IMR-90 (cell line): ENCODE measurements at regions not wholly inside any gene's neighbourhood (a gene's known extent, or its start where the extent isn't known, plus 50 kb on each side); places are given as distances from the start of the nearest gene placed in this dataset.

Experiments used
- ATAC-seq: fragments of 200-7000 bp; cut with Tn5 transposase; 2 replicates; pipeline ENCODE4 v1.9.1; 2020; ENCODE audit warnings: low read depth, mild to moderate bottlenecking, moderate library complexity
- BruUV-seq: library from RNA; stranded (reverse); fragments of 400-500 nt; replicated peaks from 2 replicates; lab custom pipeline; 2021; lab: Mats Ljungman, UMichigan
- CTCF ChIA-PET: fragments of 300-600 bp; formaldehyde crosslinking; extraction: SDS; loops from one replicate; lab custom pipeline; 2021; ENCODE audit warnings: antibody characterized with exemption; lab: Yijun Ruan, JAX
- POLR2A ChIA-PET: fragments of 300-600 bp; sonication (Branson Sonifier 250); formaldehyde crosslinking; loops from one replicate; lab custom pipeline; 2022; ENCODE audit warnings: antibody characterized with exemption; ENCODE audit not compliant: unreplicated experiment; lab: Charles Lee
- DNase-seq: peaks from one replicate; pipeline ENCODE4 v3.0.0; 2013
- H2AFZ ChIP-seq: replicated peaks from 2 replicates; pipeline ENCODE3; 2013; ENCODE audit warnings: low read length, mild to moderate bottlenecking; ENCODE audit not compliant: poor library complexity
- H2AK5ac ChIP-seq: 2 replicates; pipeline ENCODE4 v1.6.1; 2013; ENCODE audit warnings: low read depth, low read length, inconsistent platforms
- H2AK9ac ChIP-seq: replicated peaks from 2 replicates; pipeline ENCODE3; 2013; ENCODE audit warnings: mild to moderate bottlenecking, low read depth, low read length, moderate library complexity; ENCODE audit not compliant: poor library complexity
- H2BK120ac ChIP-seq: 2 replicates; pipeline ENCODE4 v1.6.1; 2013; ENCODE audit warnings: low read depth, low read length, inconsistent platforms
- H2BK15ac ChIP-seq: 3 replicates; pipeline ENCODE4 v1.6.1; 2013; ENCODE audit warnings: low read depth, low read length, inconsistent platforms
- H2BK20ac ChIP-seq: 2 replicates; pipeline ENCODE4 v1.6.1; 2013; ENCODE audit warnings: low read depth, mild to moderate bottlenecking, inconsistent platforms, low read length, moderate library complexity
- H2BK5ac ChIP-seq: 2 replicates; pipeline ENCODE4 v1.6.1; 2013; ENCODE audit warnings: mild to moderate bottlenecking, low read depth, low read length, inconsistent platforms; ENCODE audit not compliant: poor library complexity, severe bottlenecking
- H3K14ac ChIP-seq: replicated peaks from 2 replicates; pipeline ENCODE4 v1.6.1; 2013; ENCODE audit warnings: low read depth, low read length, inconsistent platforms
- H3K18ac ChIP-seq: 2 replicates; pipeline ENCODE4 v1.6.1; 2013; ENCODE audit warnings: low read depth, low read length, control low read depth
- H3K23ac ChIP-seq: 2 replicates; pipeline ENCODE4 v1.6.1; 2013; ENCODE audit warnings: low read depth, low read length, inconsistent platforms
- H3K27ac ChIP-seq: 2 replicates; pipeline ENCODE4 v1.5.1; 2013; ENCODE audit warnings: mild to moderate bottlenecking, control low read depth, low read length; ENCODE audit not compliant: insufficient read depth
- H3K27me3 ChIP-seq: 2 replicates; pipeline ENCODE4 v1.6.1; 2013; ENCODE audit warnings: low read length; ENCODE audit not compliant: control insufficient read depth, insufficient read depth
- H3K36me3 ChIP-seq: 2 replicates; pipeline ENCODE4 v1.6.1; 2013; ENCODE audit warnings: low read length, mixed read lengths; ENCODE audit not compliant: control insufficient read depth, insufficient read depth
- H3K4ac ChIP-seq: 2 replicates; pipeline ENCODE4 v1.6.1; 2013; ENCODE audit warnings: low read depth, low read length, inconsistent platforms
- H3K4me1 ChIP-seq: 2 replicates; pipeline ENCODE4 v1.6.1; 2013; ENCODE audit warnings: low read length, mixed read lengths; ENCODE audit not compliant: control insufficient read depth, insufficient read depth
- H3K4me2 ChIP-seq: 2 replicates; pipeline ENCODE4 v1.6.1; 2013; ENCODE audit warnings: low read depth, mild to moderate bottlenecking, control low read depth, low read length, moderate library complexity
- H3K4me3 ChIP-seq: 2 replicates; pipeline ENCODE4 v1.5.1; 2013; ENCODE audit warnings: low read depth, mild to moderate bottlenecking, control low read depth, low read length, moderate library complexity; ENCODE audit not compliant: insufficient read depth
- H3K56ac ChIP-seq: 2 replicates; pipeline ENCODE4 v1.6.1; 2013; ENCODE audit warnings: low read length, inconsistent platforms; ENCODE audit not compliant: insufficient read depth; ENCODE audit errors: extremely low read depth
- H3K79me1 ChIP-seq, 2 experiments: 2 replicates each; pipeline ENCODE4 v1.6.1; 2013; ENCODE audit warnings: low read length in 2 of 2, inconsistent platforms in 1 of 2, low read depth in 1 of 2
- H3K9ac ChIP-seq: 2 replicates; pipeline ENCODE4 v1.6.1; 2013; ENCODE audit warnings: low read depth, low read length, control low read depth
- H3K9me1 ChIP-seq: 2 replicates; pipeline ENCODE4 v1.6.1; 2013; ENCODE audit warnings: low read length, inconsistent platforms; ENCODE audit not compliant: insufficient read depth
- H3K9me3 ChIP-seq: 2 replicates; pipeline ENCODE4 v1.6.1; 2013; ENCODE audit warnings: low read length; ENCODE audit not compliant: control insufficient read depth, insufficient read depth
- H4K20me1 ChIP-seq: 2 replicates; pipeline ENCODE4 v1.6.1; 2013; ENCODE audit warnings: low read length, inconsistent platforms; ENCODE audit not compliant: insufficient read depth
- H4K5ac ChIP-seq: 2 replicates; pipeline ENCODE4 v1.6.1; 2013; ENCODE audit warnings: mild to moderate bottlenecking, low read depth, low read length, control low read depth
- H4K8ac ChIP-seq, 2 experiments: 2 replicates each; pipeline ENCODE4 v1.6.1; 2013; ENCODE audit warnings: low read depth in 2 of 2, low read length in 2 of 2, control low read depth in 1 of 2, inconsistent platforms in 1 of 2
- H4K91ac ChIP-seq: 2 replicates; pipeline ENCODE4 v1.6.1; 2013; ENCODE audit warnings: low read depth, low read length, inconsistent platforms; ENCODE audit not compliant: insufficient read depth
- BHLHE40 ChIP-seq: fragments of 150-350 bp; IDR thresholded peaks from 2 replicates; pipeline ENCODE4 v1.6.1; 2016; ENCODE audit warnings: mild to moderate bottlenecking, low read depth, low read length
- CEBPB ChIP-seq: IDR thresholded peaks from 2 replicates; pipeline ENCODE4 v1.6.1; 2012; ENCODE audit warnings: low read depth, low read length, improper control_type of control experiment
- CHD1 ChIP-seq: IDR thresholded peaks from 2 replicates; pipeline ENCODE4 v1.6.1; 2012; ENCODE audit warnings: low read depth, low read length, improper control_type of control experiment
- NFE2L2 ChIP-seq: fragments of 150-350 bp; IDR thresholded peaks from 2 replicates; pipeline ENCODE4 v1.6.1; 2016; ENCODE audit warnings: low read depth, mild to moderate bottlenecking, low read length
- RFX5 ChIP-seq: IDR thresholded peaks from 2 replicates; pipeline ENCODE4 v1.8.0; 2012; ENCODE audit warnings: low read depth, mild to moderate bottlenecking, low read length, moderate library complexity
- SMC3 ChIP-seq: fragments of 150-350 bp; IDR thresholded peaks from 2 replicates; pipeline ENCODE4 v1.6.1; 2016; ENCODE audit warnings: low read depth, mild to moderate bottlenecking, antibody characterized with exemption, low read length, moderate library complexity
- WGBS, 2 experiments: methylation state at CpG; one replicate each; pipeline versions ENCODE4 v1.1.5 to v1.1.7; 2013; ENCODE audit warnings: missing lambda C conversion rate in 2 of 2; ENCODE audit not compliant: insufficient read length in 1 of 2; ENCODE audit errors: extremely low coverage in 2 of 2; 5-methylcytosine and 5-hydroxymethylcytosine counted together
- dilution Hi-C: fragments of 300-500 bp; cut with HindIII; formaldehyde crosslinking; loops from one replicate; pipeline ENCODE4 v1.14.3; 2018; ENCODE audit warnings: low sequenced_read_pairs; ENCODE audit not compliant: unreplicated experiment
- in situ Hi-C: fragments of 300-500 bp; cut with MboI; formaldehyde crosslinking; loops from 3 replicates; pipeline ENCODE4 v1.14.3; 2019; ENCODE audit warnings: low sequenced_read_pairs, inconsistent platforms, mixed read lengths
- intact Hi-C: fragments of 100-400 bp; cut with micrococcal nuclease; formaldehyde crosslinking; loops from 2 replicates; pipeline ENCODE4 v1.10.0; 2022

DNA sequence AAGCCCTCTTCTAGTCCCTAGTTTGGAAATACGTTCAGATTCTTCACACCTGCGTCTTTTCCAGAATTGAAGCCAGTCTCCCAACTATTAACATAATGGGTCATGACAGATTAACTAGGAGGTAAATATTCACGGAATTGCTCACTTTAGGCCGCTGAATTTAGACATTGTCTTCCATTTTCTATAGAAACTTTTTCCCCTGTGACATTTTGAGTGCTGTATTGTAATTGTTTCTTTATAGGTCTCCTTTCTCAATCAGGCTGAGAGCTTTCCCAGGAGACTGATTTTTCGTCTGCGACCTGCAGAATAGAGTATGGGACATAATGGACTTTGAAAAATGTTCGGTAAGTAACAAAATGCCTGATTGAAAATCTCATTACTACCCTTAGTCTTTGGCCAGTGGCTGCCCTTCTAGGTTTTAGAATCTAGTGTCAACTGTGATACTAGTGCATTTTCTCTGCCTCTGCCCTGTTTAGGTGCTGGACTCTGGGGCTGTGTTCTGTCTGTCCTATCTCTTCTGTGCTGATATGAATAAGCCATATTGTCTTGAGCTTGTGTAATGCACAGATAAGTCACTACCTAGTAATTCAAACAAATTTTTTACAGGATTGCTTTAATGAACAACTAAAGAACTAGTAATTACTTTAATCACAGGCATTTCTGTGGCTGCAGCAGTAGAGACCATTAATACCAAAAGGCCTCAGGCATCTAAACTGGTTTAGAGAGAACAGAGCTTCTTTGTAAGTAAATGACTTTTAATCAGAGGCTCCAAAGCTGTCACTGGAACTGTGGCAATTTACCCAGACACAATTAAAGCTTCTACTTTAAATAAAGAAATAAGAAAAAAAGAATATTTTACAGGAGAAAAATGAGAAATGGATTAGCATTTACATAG lies 122.4 kb upstream of the FREM2 start:
- Histone ChIP-seq H2BK5ac (no peak overlapping the region), H2AK9ac (no peak overlapping the region), H3K4me3 (no peak overlapping the region), H2AK5ac (no peak overlapping the region), H3K27ac (no peak overlapping the region), H3K4me1 (no peaks in the 10 kb centered on the region), H3K9me3 (no peaks in the 10 kb centered on the region), H2BK15ac (no peak overlapping the region), H3K18ac (no peak overlapping the region), H3K4ac (no peak overlapping the region), H3K9ac (no peak overlapping the region), H2BK120ac (no peak overlapping the region), H3K14ac (no peak overlapping the region), H4K20me1 (no peaks in the 10 kb centered on the region), H2BK20ac (no peak overlapping the region), H3K36me3 (no peaks in the 10 kb centered on the region), H3K9me1 (no peaks in the 10 kb centered on the region), H4K8ac (no peak overlapping the region), H3K56ac (no peak overlapping the region), H3K23ac (no peak overlapping the region), H3K27me3 (no peaks in the 10 kb centered on the region), H2AFZ (no peak overlapping the region), H4K91ac (no peak overlapping the region), H3K79me1 (no peaks in the 10 kb centered on the region), H3K4me2 (no peak overlapping the region), H4K5ac (no peak overlapping the region)
- DNase-seq (no peak), ATAC-seq (no peak)
- intact Hi-C loops (no loop called here), in situ Hi-C loops (no loop called here), dilution Hi-C loops (no loop called here)
- CTCF ChIA-PET = no interaction called here
- no TSS peak for BruUV-seq
- POLR2A ChIA-PET = no interaction called here
- TF ChIP-seq SMC3 = no peak
- no peak for TF ChIP-seq CHD1
- no peak for TF ChIP-seq RFX5
- TF ChIP-seq BHLHE40 = no peak
- TF ChIP-seq NFE2L2 = no peak
- TF ChIP-seq CEBPB = no peak
- WGBS, 2 experiments = 83% methylated on average over 1 of the region's 7 CpGs; no CpG with 5 or more reads in 1 of the 2 experiments
